Transverse colon (tissue), 3 donors: ENCODE measurements at regions not wholly inside any gene's neighbourhood (a gene's known extent, or its start where the extent isn't known, plus 50 kb on each side); places are given as distances from the start of the nearest gene placed in this dataset.

Source experiments
- EP300 ChIP-seq: sonication (generic); formaldehyde crosslinking; IDR thresholded peaks from one replicate; pipeline ENCODE4 v1.6.1; 2017; ENCODE audit warnings: antibody characterized with exemption, low read depth
- POLR2A ChIP-seq: fragments of 450-650 bp; IDR thresholded peaks from one replicate; pipeline ENCODE4 v1.6.1; 2016; ENCODE audit warnings: antibody characterized with exemption, mild to moderate bottlenecking, moderate library complexity
- TF ChIP-seq, protein P1 (sequence below), 5 experiments: fragments of 200-600 bp in 3 of 5; fragments of 450-650 bp in 2 of 5; sonication (generic) in 3 of 5; IDR thresholded peaks; 1 replicate in 2 of 5; 2 replicates in 3 of 5; pipeline ENCODE4 v1.5.1; 2016 to 2017; ENCODE audit warnings: antibody characterized with exemption in 5 of 5, inconsistent platforms in 3 of 5, mild to moderate bottlenecking in 2 of 5, moderate library complexity in 1 of 5

DNA sequence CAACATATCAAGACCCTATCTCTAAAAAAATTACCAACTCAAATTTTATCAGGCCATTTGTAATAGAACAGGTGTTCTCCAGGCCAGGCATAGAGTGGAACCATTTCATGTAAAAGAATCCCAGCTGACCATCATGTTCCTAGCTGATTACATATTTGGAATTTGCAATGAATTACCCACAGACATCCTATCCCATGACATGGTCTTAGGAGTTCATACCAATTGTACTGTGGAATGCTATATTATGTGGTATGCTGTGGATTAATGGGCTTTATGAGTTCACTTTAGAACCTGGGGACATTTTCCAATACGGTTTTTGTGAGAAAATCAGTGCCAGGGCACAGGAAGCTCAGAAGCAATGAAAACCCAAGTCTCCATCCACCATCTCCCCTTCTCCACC is 110.3 kb downstream of the ZNF281 start:
- TF ChIP-seq, protein P1, sequence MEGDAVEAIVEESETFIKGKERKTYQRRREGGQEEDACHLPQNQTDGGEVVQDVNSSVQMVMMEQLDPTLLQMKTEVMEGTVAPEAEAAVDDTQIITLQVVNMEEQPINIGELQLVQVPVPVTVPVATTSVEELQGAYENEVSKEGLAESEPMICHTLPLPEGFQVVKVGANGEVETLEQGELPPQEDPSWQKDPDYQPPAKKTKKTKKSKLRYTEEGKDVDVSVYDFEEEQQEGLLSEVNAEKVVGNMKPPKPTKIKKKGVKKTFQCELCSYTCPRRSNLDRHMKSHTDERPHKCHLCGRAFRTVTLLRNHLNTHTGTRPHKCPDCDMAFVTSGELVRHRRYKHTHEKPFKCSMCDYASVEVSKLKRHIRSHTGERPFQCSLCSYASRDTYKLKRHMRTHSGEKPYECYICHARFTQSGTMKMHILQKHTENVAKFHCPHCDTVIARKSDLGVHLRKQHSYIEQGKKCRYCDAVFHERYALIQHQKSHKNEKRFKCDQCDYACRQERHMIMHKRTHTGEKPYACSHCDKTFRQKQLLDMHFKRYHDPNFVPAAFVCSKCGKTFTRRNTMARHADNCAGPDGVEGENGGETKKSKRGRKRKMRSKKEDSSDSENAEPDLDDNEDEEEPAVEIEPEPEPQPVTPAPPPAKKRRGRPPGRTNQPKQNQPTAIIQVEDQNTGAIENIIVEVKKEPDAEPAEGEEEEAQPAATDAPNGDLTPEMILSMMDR (IDR thresholded peaks at IDR 0.05), result no peak
- no peak for TF ChIP-seq EP300
- TF ChIP-seq POLR2A, result no peak
